Suppressor macrophage treated with lipopolysaccharide for 4 hours (primary cell): ENCODE measurements at regions not wholly inside any gene's neighbourhood (a gene's known extent, or its start where the extent isn't known, plus 50 kb on each side); places are given as distances from the start of the nearest gene placed in this dataset.

ENCODE experiments used
- DNase-seq: peaks from one replicate; pipeline ENCODE4 v3.0.0-alpha.2; 2020

- DNase-seq, result no peak
These were observed 426.6 kb downstream of the OMA1 start for GRCh38 chr1:58119971-58120370.

- DNase-seq, result no peak
These were observed 430.2 kb downstream of the OMA1 start for GRCh38 chr1:58116284-58116683.

- DNase-seq, result no peak
These were observed 436.8 kb downstream of the OMA1 start for GRCh38 chr1:58109646-58110200.

- DNase-seq, result no peak
These were observed 437.7 kb downstream of the OMA1 start for GRCh38 chr1:58108783-58109182.

GRCh38 chr1:58107943-58108342 is 438.6 kb downstream of the OMA1 start:
- no peak for DNase-seq

- DNase-seq, result peak; percentile 26
These were observed 441.6 kb downstream of the OMA1 start for GRCh38 chr1:58104960-58105359.

GRCh38 chr1:58096714-58097113 is 449.8 kb downstream of the OMA1 start:
- DNase-seq, result no peak

- DNase-seq, result no peak
These were observed 451.3 kb downstream of the OMA1 start for GRCh38 chr1:58095183-58095582.

GRCh38 chr1:58094221-58094620 is 452.3 kb downstream of the OMA1 start:
- DNase-seq, result peak; percentile 2

GRCh38 chr1:58090640-58091039 is 455.9 kb downstream of the OMA1 start:
- DNase-seq, result no peak

- no peak for DNase-seq
These were observed 456.5 kb downstream of the OMA1 start for GRCh38 chr1:58089898-58090534.

- no peak for DNase-seq
These were observed 462.3 kb downstream of the OMA1 start for GRCh38 chr1:58084266-58084665.

- no peak for DNase-seq
These were observed 463.9 kb downstream of the OMA1 start for GRCh38 chr1:58082596-58082995.

GRCh38 chr1:58076258-58076657 is 470.3 kb downstream of the OMA1 start:
- DNase-seq, result no peak

GRCh38 chr1:58075188-58075578 is 471.3 kb downstream of the OMA1 start:
- DNase-seq, result no peak

- DNase-seq, result no peak
These were observed 474.1 kb downstream of the OMA1 start for GRCh38 chr1:58072450-58072849.

GRCh38 chr1:58067082-58067481 is 479.4 kb downstream of the OMA1 start:
- no peak for DNase-seq

GRCh38 chr1:58065520-58065919 is 481.0 kb downstream of the OMA1 start:
- DNase-seq, result no peak

GRCh38 chr1:58064166-58064565 is 482.4 kb downstream of the OMA1 start:
- DNase-seq, result no peak

- no peak for DNase-seq
These were observed 483.4 kb downstream of the OMA1 start for GRCh38 chr1:58063095-58063494.

- DNase-seq, result no peak
These were observed 483.9 kb downstream of the OMA1 start for GRCh38 chr1:58062635-58063034.

- no peak for DNase-seq
These were observed 485.9 kb downstream of the OMA1 start for GRCh38 chr1:58060559-58061170.

- no peak for DNase-seq
These were observed 486.7 kb downstream of the OMA1 start for GRCh38 chr1:58059789-58060188.

GRCh38 chr1:58058323-58058722 is 488.2 kb downstream of the OMA1 start:
- no peak for DNase-seq

- no peak for DNase-seq
These were observed 488.7 kb downstream of the OMA1 start for GRCh38 chr1:58057826-58058225.
